GM20000 (cell line): ENCODE measurements at regions not wholly inside any gene's neighbourhood (a gene's known extent, or its start where the extent isn't known, plus 50 kb on each side); places are given as distances from the start of the nearest gene placed in this dataset.
"Not testable (repeated sequence)": the region's sequence is repeated elsewhere in the genome, so short reads cannot be mapped to it uniquely, and the experiment has no call there.

Experiments
- DNase-seq: peaks from one replicate; pipeline ENCODE4 v3.0.0; 2012; ENCODE audit warnings: low spot score
- CTCF ChIP-seq: IDR thresholded peaks from 2 replicates; pipeline ENCODE4 v1.5.1; 2012; ENCODE audit warnings: mild to moderate bottlenecking, control low read depth; ENCODE audit errors: extremely low read depth, missing control alignments

DNA sequence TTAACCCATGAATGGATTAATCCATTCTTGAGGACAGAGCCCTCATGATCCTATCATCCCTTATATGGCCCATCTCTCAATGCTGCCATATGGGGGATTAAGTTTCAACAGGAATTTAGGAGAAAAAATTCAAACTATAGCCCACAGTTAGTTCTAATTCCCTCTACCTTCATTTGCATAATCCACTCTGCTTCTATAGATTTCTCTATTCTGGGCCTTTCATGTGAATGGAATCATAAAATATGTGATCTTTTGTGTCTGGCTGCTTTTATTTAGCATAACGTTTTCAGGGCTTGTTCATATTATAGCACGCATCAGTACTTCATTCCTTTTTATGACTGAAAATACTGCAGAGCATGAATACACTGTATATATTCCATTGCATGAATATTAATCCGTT lies 55.4 kb downstream of the CTSL start:
- no peak for DNase-seq
- no peak for TF ChIP-seq CTCF

DNA sequence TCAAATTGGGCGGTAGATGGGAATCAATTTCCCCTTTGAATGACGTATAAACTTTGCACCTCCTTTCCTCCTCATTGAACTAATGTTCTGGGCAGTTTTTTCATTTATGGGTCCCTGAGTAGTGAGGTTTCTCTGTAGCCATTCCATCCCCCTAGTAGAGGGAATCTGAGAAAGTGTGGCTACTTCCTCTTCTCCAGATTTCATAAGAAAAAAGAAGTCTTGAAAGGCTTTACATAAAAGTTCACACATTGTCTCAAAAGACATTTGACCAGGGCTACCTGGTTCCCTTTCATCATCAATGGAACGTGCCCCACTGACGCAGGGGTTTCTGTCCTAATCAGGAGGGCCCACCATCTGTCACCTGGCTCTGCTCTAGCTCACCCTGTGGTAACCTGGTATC lies 57.3 kb downstream of the CTSL start:
- TF ChIP-seq CTCF, result no peak
- no peak for DNase-seq

DNA sequence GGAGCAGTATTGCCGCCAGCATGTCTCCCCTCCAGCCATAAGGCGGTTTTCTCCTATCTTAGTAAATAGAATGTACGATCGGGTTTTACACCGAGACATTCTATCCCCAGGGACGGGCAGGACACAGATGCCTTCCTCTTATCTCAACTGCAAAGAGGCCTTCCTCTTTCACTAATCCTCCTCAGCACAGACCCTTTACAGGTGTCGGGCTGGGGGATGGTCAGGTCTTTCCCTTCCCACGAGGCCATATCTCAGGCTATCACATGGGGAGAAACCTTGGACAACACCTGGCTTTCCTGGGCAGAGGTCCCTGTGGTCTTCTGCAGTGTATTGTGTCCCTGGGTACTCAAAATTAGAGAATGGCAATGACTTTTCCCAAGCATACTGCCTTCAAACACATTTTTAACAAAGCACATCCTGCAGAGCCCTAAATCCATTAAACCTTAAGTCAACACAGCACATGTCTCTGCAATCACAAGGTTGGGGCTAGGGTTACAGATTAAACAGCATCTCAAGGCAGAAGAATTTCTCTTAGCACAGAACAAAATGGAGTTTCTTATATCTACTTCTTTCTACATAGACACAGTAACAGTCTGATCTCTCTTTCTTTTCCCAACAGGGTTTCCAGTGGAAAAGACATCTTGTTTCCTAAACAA lies 59.5 kb downstream of the CTSL start:
- not testable (repeated sequence) for DNase-seq

GRCh38 chr9:87786423-87786822 lies 60.5 kb downstream of the CTSL start:
- TF ChIP-seq CTCF, result no peak
- no peak for DNase-seq

- DNase-seq, result no peak
Measured at GRCh38 chr9:87786876-87787275, 61.0 kb downstream of the CTSL start.

DNA sequence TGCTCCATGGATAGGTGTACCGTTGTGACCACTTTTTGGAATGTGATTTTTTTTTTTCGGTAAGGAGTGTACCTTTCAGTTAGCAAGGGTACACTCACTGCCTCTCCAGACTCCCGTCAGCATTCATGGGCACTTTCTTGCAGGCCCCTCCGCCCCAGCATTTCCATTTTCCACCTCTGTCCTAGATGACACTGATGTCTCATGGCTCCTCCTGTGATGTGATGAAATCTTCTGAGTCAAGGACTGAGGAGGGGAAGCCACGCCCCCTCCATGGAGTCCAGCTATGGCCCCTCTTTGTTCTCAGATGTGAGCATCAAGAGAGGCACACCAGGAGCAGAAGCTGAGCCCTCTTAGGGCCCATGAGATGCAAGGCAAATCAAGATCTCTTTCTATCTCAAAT lies 61.8 kb downstream of the CTSL start:
- DNase-seq, result no peak

More at GRCh38 chr9:87786876-87787275, 61.0 kb downstream of the CTSL start:
- TF ChIP-seq CTCF, result no peak

GRCh38 chr9:87792831-87793288 lies 66.9 kb downstream of the CTSL start:
- TF ChIP-seq CTCF, result no peak

More for the DNA sequence above, 61.8 kb downstream of the CTSL start:
- no peak for TF ChIP-seq CTCF

DNA sequence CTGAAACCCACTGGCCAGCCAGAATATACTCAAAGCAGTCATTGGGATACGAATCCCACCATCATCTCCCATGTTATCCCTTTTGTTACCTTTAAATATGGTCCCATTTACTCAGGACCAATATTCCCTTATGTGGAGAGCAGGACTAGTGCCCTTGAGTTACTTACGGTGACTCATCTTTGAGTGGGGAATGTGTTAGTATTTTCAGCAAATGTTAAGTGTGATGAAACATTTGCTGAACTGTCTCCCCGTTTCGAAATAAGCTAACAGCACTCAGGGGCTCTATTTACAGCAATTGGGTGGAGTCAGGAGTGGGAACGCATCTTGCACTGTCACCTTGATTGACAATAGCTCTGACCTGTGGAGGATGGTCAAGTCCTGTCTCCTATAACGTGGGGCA lies 67.4 kb downstream of the CTSL start:
- no peak for DNase-seq
- no peak for TF ChIP-seq CTCF

More at GRCh38 chr9:87792831-87793288, 66.9 kb downstream of the CTSL start:
- peak; percentile 48 for DNase-seq
